Breast epithelium (tissue), 4 donors: ENCODE measurements at regions not wholly inside any gene's neighbourhood (a gene's known extent, or its start where the extent isn't known, plus 50 kb on each side); places are given as distances from the start of the nearest gene placed in this dataset.

Experiments used
- DNase-seq, 2 donors: peaks; one replicate each; pipeline ENCODE4 v3.0.0-alpha.2; 2019; ENCODE audit warnings: low spot score in 2 of 2
- H3K27ac ChIP-seq, 2 donors: fragments of 200-600 bp; sonication (generic) in 1 of 2; one replicate each; pipeline ENCODE4 v1.5.1; 2016 to 2019; ENCODE audit warnings: mild to moderate bottlenecking in 1 of 2
- H3K27me3 ChIP-seq, 2 donors: fragments of 200-600 bp; sonication (generic) in 1 of 2; one replicate each; pipeline versions ENCODE4 v1.5.1 to v1.6.0; 2017 to 2019; ENCODE audit warnings: control low read depth in 1 of 2, mild to moderate bottlenecking in 1 of 2
- H3K36me3 ChIP-seq: fragments of 200-600 bp; one replicate; pipeline ENCODE4 v1.5.1; 2019
- H3K4me1 ChIP-seq, 2 donors: fragments of 200-600 bp; sonication (generic); one replicate each; pipeline ENCODE4 v1.5.1; 2016 to 2019; ENCODE audit warnings: control low read depth in 1 of 2
- H3K4me3 ChIP-seq, 3 donors: fragments of 200-600 bp; sonication (generic); 1 replicate in 2 of 3; 2 replicates in 1 of 3; pipeline ENCODE4 v1.5.1; 2016 to 2019; ENCODE audit warnings: mild to moderate bottlenecking in 3 of 3, moderate library complexity in 2 of 3
- H3K9me3 ChIP-seq, 2 donors: fragments of 200-600 bp; sonication (generic) in 1 of 2; one replicate each; pipeline ENCODE4 v1.5.1; 2016 to 2019; ENCODE audit warnings: control low read depth in 1 of 2
- CTCF ChIP-seq, 3 donors: fragments of 450-650 bp; IDR thresholded peaks; one replicate each; pipeline ENCODE4 v1.5.1; 2016 to 2017; ENCODE audit warnings: antibody characterized with exemption in 3 of 3, mild to moderate bottlenecking in 3 of 3, moderate library complexity in 3 of 3
- POLR2A ChIP-seq: fragments of 450-650 bp; IDR thresholded peaks from one replicate; pipeline ENCODE4 v1.6.1; 2016; ENCODE audit warnings: antibody characterized with exemption, mild to moderate bottlenecking, moderate library complexity
- POLR2AphosphoS5 ChIP-seq, 3 donors: sonication (generic); formaldehyde crosslinking; IDR thresholded peaks; one replicate each; pipeline ENCODE4 v1.6.1; 2017; ENCODE audit warnings: antibody characterized with exemption in 3 of 3
- intact Hi-C: fragments of 100-400 bp; cut with DNase I; formaldehyde crosslinking; loops from one replicate; pipeline ENCODE4 v1.15.1; 2023; ENCODE audit warnings: low total_unique reads

GRCh38 chr12:83800022-83800421, 1112.6 kb downstream of the SLC6A15 start:
- Histone ChIP-seq H3K27me3 (no peaks in the 10 kb centered on the region), H3K9me3 (no peaks in the 10 kb centered on the region), H3K4me3 (no peak overlapping the region), H3K36me3 (no peaks in the 10 kb centered on the region), H3K4me1 (no peaks in the 10 kb centered on the region), H3K27ac (no peak overlapping the region)
- no peak for DNase-seq
- intact Hi-C loops, result no loop called here
- no peak for TF ChIP-seq POLR2AphosphoS5 (IDR thresholded peaks at IDR 0.05)
- no peak for TF ChIP-seq CTCF (IDR thresholded peaks at IDR 0.05)
- TF ChIP-seq POLR2A, result no peak

DNA sequence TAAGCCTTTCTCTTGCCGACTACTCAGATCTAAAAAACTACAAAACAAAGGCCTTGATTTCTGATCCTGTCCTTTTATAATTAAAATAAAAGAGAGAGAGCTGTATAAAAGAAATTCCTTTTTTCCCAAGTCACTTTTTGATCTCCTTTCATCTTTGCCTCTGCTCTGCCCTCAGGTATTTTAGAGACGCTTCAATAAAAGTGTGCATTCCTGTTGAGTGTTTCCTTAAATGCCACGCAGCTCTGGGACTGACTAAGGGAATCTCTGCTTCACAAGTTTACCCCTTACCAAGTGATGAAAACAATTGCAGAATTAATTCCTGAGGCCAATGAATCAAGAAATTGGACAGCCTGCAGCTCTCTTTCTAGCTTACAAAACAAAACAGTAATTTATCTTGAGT, 1109.8 kb downstream of the TMTC2 start:
- TF ChIP-seq POLR2A, result no peak
- no peak for TF ChIP-seq POLR2AphosphoS5 (IDR thresholded peaks at IDR 0.05)
- no peak for TF ChIP-seq CTCF (IDR thresholded peaks at IDR 0.05)
- intact Hi-C loops, result no loop called here
- DNase-seq, result no peak
- no peaks in the 10 kb centered on the region for H3K36me3 ChIP-seq
- H3K9me3 ChIP-seq, result no peaks in the 10 kb centered on the region
- H3K27me3 ChIP-seq, result no peaks in the 10 kb centered on the region
- no peak overlapping the region for H3K4me3 ChIP-seq
- no peaks in the 10 kb centered on the region for H3K4me1 ChIP-seq
- H3K27ac ChIP-seq, result no peak overlapping the region

- Histone ChIP-seq H3K4me1 (no peaks in the 10 kb centered on the region), H3K9me3 (no peaks in the 10 kb centered on the region), H3K27me3 (no peaks in the 10 kb centered on the region), H3K27ac (no peak overlapping the region), H3K36me3 (no peaks in the 10 kb centered on the region), H3K4me3 (no peak overlapping the region)
- intact Hi-C loops, result loop anchor here (2.0 kb wide), 1 partner anchor 53 kb away; no protein-coding TSS in a partner anchor
- TF ChIP-seq CTCF (IDR thresholded peaks at IDR 0.05) (no peak), POLR2AphosphoS5 (IDR thresholded peaks at IDR 0.05) (no peak), POLR2A (no peak)
- DNase-seq, result no peak
Measured at GRCh38 chr12:83793616-83794015, 1106.9 kb downstream of the TMTC2 start.

GRCh38 chr12:83784298-83784890, 1097.7 kb downstream of the TMTC2 start:
- H3K27ac ChIP-seq, result no peak overlapping the region
- intact Hi-C loops, result no loop called here
- no peaks in the 10 kb centered on the region for H3K4me1 ChIP-seq

GRCh38 chr12:83779526-83779925, 1092.8 kb downstream of the TMTC2 start:
- Histone ChIP-seq H3K27ac (no peak overlapping the region), H3K36me3 (no peaks in the 10 kb centered on the region), H3K9me3 (no peaks in the 10 kb centered on the region), H3K27me3 (no peaks in the 10 kb centered on the region), H3K4me1 (no peaks in the 10 kb centered on the region), H3K4me3 (no peak overlapping the region)
- TF ChIP-seq POLR2A, result no peak
- TF ChIP-seq POLR2AphosphoS5 (IDR thresholded peaks at IDR 0.05), result no peak
- TF ChIP-seq CTCF (IDR thresholded peaks at IDR 0.05), result no peak
- intact Hi-C loops, result no loop called here
- DNase-seq, result no peak

More at GRCh38 chr12:83784298-83784890, 1097.7 kb downstream of the TMTC2 start:
- H3K36me3 ChIP-seq, result no peaks in the 10 kb centered on the region
- no peak overlapping the region for H3K4me3 ChIP-seq
- H3K9me3 ChIP-seq, result no peaks in the 10 kb centered on the region
- no peak for DNase-seq
- no peaks in the 10 kb centered on the region for H3K27me3 ChIP-seq
- TF ChIP-seq POLR2AphosphoS5 (IDR thresholded peaks at IDR 0.05), result no peak
- TF ChIP-seq CTCF (IDR thresholded peaks at IDR 0.05), result no peak
- TF ChIP-seq POLR2A, result no peak
